Parathyroid adenoma (tissue), 2 donors: ENCODE measurements at regions not wholly inside any gene's neighbourhood (a gene's known extent, or its start where the extent isn't known, plus 50 kb on each side); places are given as distances from the start of the nearest gene placed in this dataset.

Source experiments
- H2AFZ ChIP-seq: fragments of 300-600 bp; sonication (generic); one replicate; pipeline ENCODE4 v1.7.0; 2017; ENCODE audit warnings: antibody characterized with exemption, mild to moderate bottlenecking
- H3K27ac ChIP-seq: fragments of 300-600 bp; sonication (generic); one replicate; pipeline ENCODE4 v1.7.0; 2017
- H3K27me3 ChIP-seq: fragments of 300-600 bp; sonication (generic); one replicate; pipeline ENCODE4 v1.7.0; 2017; ENCODE audit warnings: low read length; ENCODE audit not compliant: control insufficient read depth, insufficient read depth
- H3K36me3 ChIP-seq: fragments of 300-600 bp; sonication (generic); one replicate; pipeline ENCODE4 v1.7.0; 2017; ENCODE audit warnings: low read length; ENCODE audit not compliant: control insufficient read depth, insufficient read depth
- H3K4me1 ChIP-seq: fragments of 300-600 bp; sonication (generic); one replicate; pipeline ENCODE4 v1.7.0; 2017; ENCODE audit warnings: control low read depth
- H3K4me2 ChIP-seq: fragments of 300-600 bp; sonication (generic); one replicate; pipeline ENCODE4 v1.7.0; 2017; ENCODE audit warnings: low read length
- H3K4me3 ChIP-seq: fragments of 300-600 bp; sonication (generic); one replicate; pipeline ENCODE4 v1.7.0; 2017; ENCODE audit warnings: low read depth, low read length
- H3K79me2 ChIP-seq: fragments of 300-600 bp; sonication (generic); one replicate; pipeline ENCODE4 v1.7.0; 2017; ENCODE audit warnings: control low read depth
- H3K9ac ChIP-seq: fragments of 300-600 bp; sonication (generic); one replicate; pipeline ENCODE4 v1.7.0; 2017; ENCODE audit warnings: mild to moderate bottlenecking
- H3K9me3 ChIP-seq: fragments of 300-600 bp; sonication (generic); one replicate; pipeline ENCODE4 v1.7.0; 2017; ENCODE audit warnings: low read length; ENCODE audit not compliant: control insufficient read depth
- TF ChIP-seq, protein P1 (sequence below): fragments of 300-600 bp; sonication (generic); IDR thresholded peaks from one replicate; pipeline ENCODE4 v1.7.0; 2017; ENCODE audit warnings: antibody characterized with exemption, mild to moderate bottlenecking
- donor health status: primary hyperparathyroidism.

DNA sequence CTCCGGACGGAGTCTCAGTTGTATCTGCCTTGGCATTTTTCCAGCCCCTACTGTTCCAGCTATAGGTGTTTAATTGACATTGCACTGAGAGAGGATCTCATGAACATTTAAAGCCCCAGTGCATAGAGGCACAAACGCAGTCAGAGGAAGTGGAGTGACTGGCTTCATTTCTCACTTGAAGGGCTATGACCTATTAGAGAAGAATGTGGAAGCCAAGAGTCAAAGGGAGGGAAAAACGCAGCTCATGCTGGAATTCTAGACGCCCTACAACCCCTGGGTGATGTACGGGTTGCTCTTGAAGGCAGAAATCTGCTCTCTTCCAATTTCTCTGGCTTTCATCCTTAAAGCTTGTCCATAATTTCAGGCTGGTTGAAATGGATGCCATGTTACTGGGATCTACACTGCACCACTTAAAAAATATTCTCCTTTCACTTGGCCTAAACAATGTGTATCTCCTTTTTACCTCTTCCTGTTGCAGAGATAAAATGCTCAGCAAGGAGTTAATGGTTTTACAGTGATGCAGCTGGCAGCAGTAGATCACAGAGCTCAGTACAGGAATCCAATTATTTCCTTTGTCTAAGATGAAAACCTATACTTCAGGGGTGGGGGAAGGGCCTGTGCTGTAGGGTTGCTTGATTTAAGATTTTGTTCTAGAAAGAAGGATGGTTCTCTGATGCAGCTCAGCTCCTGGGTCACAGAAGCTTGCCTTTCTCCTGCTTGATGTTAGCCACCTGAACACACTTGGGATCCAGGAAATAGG is 61.8 kb upstream of the MAMDC2 start:
- Histone ChIP-seq H3K9ac (no peak overlapping the region), H3K4me2 (no peak overlapping the region), H3K4me1 (no peaks in the 10 kb centered on the region), H3K79me2 (no peaks in the 10 kb centered on the region), H3K9me3 (no peaks in the 10 kb centered on the region), H3K27me3 (no peaks in the 10 kb centered on the region), H2AFZ (no peak overlapping the region), H3K4me3 (no peak overlapping the region), H3K27ac (no peak overlapping the region), H3K36me3 (no peaks in the 10 kb centered on the region)
- TF ChIP-seq, protein P1, sequence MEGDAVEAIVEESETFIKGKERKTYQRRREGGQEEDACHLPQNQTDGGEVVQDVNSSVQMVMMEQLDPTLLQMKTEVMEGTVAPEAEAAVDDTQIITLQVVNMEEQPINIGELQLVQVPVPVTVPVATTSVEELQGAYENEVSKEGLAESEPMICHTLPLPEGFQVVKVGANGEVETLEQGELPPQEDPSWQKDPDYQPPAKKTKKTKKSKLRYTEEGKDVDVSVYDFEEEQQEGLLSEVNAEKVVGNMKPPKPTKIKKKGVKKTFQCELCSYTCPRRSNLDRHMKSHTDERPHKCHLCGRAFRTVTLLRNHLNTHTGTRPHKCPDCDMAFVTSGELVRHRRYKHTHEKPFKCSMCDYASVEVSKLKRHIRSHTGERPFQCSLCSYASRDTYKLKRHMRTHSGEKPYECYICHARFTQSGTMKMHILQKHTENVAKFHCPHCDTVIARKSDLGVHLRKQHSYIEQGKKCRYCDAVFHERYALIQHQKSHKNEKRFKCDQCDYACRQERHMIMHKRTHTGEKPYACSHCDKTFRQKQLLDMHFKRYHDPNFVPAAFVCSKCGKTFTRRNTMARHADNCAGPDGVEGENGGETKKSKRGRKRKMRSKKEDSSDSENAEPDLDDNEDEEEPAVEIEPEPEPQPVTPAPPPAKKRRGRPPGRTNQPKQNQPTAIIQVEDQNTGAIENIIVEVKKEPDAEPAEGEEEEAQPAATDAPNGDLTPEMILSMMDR = no peak

DNA sequence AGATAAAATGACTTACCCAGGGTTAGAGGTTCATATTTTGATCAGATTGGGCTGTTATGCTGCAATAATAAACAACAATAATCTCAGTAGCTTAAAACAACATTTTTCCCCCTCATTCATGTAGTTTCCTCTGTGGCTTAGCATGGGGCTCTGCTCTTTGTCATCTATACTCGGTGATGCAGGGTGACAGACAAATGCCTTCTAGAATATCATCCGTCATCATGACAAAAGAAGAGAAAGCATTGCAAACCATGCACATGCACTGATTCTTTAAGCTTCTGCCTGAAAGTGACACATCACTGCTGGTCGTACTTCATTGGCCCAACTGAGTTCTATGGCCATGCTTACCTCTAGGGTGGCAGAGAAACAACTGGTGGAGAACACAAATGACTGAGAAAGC is 58.8 kb upstream of the MAMDC2 start:
- Histone ChIP-seq H3K79me2 (no peaks in the 10 kb centered on the region), H3K4me2 (no peak overlapping the region), H3K27me3 (no peaks in the 10 kb centered on the region), H3K9me3 (no peaks in the 10 kb centered on the region), H3K9ac (no peak overlapping the region), H3K27ac (no peak overlapping the region), H3K4me3 (no peak overlapping the region), H2AFZ (no peak overlapping the region), H3K4me1 (no peaks in the 10 kb centered on the region), H3K36me3 (no peaks in the 10 kb centered on the region)
- TF ChIP-seq, protein P1 = no peak

DNA sequence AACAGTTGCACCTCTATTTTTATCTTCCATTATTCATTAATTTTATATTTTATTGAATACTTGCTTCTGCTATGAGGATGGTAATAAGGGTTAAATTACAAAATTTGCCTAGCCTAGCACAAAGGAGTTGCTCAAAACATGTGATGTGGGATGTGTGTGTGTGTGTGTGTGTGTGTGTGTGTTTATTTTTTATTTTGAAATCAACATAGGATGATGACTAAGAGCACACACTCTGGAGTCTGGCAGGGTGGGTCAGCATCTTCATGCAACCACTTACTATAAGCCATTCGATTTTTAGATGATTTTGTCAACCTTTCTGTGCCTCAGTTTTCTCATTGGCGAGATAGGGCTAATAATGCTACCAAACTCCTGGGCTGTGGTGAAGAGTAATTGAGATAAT is 57.7 kb upstream of the MAMDC2 start:
- Histone ChIP-seq H3K79me2 (no peaks in the 10 kb centered on the region), H2AFZ (no peak overlapping the region), H3K27me3 (no peaks in the 10 kb centered on the region), H3K4me3 (no peak overlapping the region), H3K9ac (no peak overlapping the region), H3K4me1 (no peaks in the 10 kb centered on the region), H3K36me3 (no peaks in the 10 kb centered on the region), H3K27ac (no peak overlapping the region), H3K9me3 (no peaks in the 10 kb centered on the region), H3K4me2 (no peak overlapping the region)
- TF ChIP-seq, protein P1 = no peak

DNA sequence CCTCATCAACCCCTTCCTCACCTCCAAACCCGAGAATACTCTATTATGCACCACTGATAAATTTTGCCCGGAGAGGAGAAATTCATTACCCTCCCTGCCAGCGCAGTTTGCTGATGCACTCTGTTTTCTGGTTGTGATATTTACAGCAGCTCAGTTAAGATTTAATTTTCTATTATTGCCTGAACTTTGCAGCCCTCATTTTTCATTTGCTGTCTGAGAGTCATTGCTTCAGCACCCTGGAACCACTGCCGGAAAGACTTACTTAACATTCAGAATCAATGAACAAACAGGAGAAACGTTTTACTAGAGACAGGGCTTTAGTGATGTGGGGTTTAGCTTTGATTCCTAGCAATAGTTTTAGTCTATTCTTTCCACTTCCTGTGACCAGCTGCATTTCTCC is 56.7 kb upstream of the MAMDC2 start:
- Histone ChIP-seq H3K27me3 (no peaks in the 10 kb centered on the region), H3K4me3 (no peak overlapping the region), H3K79me2 (no peaks in the 10 kb centered on the region), H3K9me3 (no peaks in the 10 kb centered on the region), H3K9ac (no peak overlapping the region), H3K27ac (no peak overlapping the region), H3K4me1 (no peaks in the 10 kb centered on the region), H2AFZ (no peak overlapping the region), H3K36me3 (no peaks in the 10 kb centered on the region), H3K4me2 (no peak overlapping the region)
- TF ChIP-seq, protein P1 = no peak

DNA sequence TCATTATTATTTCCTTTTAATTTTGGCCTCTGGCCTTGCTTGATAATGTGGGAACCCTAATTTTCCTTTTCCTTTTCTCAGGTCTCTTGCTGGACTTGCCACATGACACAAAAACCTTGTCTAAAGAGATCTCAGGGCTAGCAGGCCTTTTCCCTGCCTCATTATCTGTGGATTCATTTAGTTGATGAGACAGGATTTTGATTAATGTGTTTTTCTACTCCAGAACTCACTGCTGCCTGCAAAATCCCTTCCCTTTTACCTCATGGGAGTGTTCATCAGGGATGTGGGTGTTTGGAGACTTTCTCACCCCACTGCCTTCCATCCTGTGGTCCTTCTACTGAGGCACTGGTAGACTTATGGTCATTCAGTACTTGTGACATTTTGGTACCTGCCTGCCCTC is 56.2 kb upstream of the MAMDC2 start:
- Histone ChIP-seq H3K4me1 (no peaks in the 10 kb centered on the region), H3K9me3 (no peaks in the 10 kb centered on the region), H3K4me2 (no peak overlapping the region), H2AFZ (no peak overlapping the region), H3K79me2 (no peaks in the 10 kb centered on the region), H3K27me3 (no peaks in the 10 kb centered on the region), H3K27ac (no peak overlapping the region), H3K4me3 (no peak overlapping the region), H3K9ac (no peak overlapping the region), H3K36me3 (no peaks in the 10 kb centered on the region)
- TF ChIP-seq, protein P1 = no peak
